GM12878 (cell line): ENCODE measurements at regions not wholly inside any gene's neighbourhood (a gene's known extent, or its start where the extent isn't known, plus 50 kb on each side); places are given as distances from the start of the nearest gene placed in this dataset.

Source experiments
- CBX3 ChIP-seq: fragments of 200-600 bp; sonication (generic); IDR thresholded peaks from 2 replicates; pipeline ENCODE4 v1.6.1; 2016; ENCODE audit warnings: low read depth, borderline replicate concordance
- CBX5 ChIP-seq: sonication (generic); IDR thresholded peaks from 2 replicates; pipeline ENCODE4 v1.6.1; 2016; ENCODE audit warnings: low read depth, moderate library complexity, mild to moderate bottlenecking, inconsistent platforms
- MYB ChIP-seq: fragments of 150-350 bp; IDR thresholded peaks from 2 replicates; pipeline ENCODE4 v1.6.1; 2014; ENCODE audit warnings: mild to moderate bottlenecking, low read depth, low read length, borderline replicate concordance
- TCF7 ChIP-seq: IDR thresholded peaks from 2 replicates; pipeline ENCODE4 v1.6.1; 2014; ENCODE audit warnings: antibody characterized with exemption, borderline replicate concordance
- TF ChIP-seq, protein P1 (sequence below): IDR thresholded peaks from 2 replicates; pipeline ENCODE4 v1.6.1; 2012; ENCODE audit warnings: improper control_type of control experiment, low read depth, low read length; ENCODE audit not compliant: insufficient replicate concordance
- TF ChIP-seq, protein P2 (sequence below): IDR thresholded peaks from 2 replicates; pipeline ENCODE4 v1.6.1; 2012; ENCODE audit warnings: mild to moderate bottlenecking, low read depth, low read length
- TF ChIP-seq, protein P3 (sequence below): fragments of 150-350 bp; IDR thresholded peaks from 2 replicates; pipeline ENCODE4 v1.6.1; 2016; ENCODE audit warnings: low read depth, low read length

DNA sequence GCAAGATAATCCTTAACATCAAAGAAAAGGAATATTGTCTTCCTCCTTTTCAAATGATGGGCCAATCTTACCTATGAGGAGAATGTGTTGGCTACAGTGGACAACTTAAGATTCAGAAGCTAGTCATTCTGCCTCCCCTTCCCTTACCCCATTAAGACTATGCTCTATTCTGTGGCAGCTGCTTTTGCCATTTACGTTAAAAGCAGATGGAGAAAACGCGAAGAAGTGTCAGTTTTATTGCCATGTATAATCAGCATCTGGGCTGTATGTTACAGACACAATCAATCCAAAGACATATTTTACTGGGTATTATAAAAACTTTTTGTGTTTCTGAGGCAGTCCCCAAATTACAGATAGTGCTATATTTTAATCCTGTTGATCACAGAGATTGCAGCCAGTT lies 196.1 kb upstream of the PACRGL start (continued):
- TF ChIP-seq, protein P1, sequence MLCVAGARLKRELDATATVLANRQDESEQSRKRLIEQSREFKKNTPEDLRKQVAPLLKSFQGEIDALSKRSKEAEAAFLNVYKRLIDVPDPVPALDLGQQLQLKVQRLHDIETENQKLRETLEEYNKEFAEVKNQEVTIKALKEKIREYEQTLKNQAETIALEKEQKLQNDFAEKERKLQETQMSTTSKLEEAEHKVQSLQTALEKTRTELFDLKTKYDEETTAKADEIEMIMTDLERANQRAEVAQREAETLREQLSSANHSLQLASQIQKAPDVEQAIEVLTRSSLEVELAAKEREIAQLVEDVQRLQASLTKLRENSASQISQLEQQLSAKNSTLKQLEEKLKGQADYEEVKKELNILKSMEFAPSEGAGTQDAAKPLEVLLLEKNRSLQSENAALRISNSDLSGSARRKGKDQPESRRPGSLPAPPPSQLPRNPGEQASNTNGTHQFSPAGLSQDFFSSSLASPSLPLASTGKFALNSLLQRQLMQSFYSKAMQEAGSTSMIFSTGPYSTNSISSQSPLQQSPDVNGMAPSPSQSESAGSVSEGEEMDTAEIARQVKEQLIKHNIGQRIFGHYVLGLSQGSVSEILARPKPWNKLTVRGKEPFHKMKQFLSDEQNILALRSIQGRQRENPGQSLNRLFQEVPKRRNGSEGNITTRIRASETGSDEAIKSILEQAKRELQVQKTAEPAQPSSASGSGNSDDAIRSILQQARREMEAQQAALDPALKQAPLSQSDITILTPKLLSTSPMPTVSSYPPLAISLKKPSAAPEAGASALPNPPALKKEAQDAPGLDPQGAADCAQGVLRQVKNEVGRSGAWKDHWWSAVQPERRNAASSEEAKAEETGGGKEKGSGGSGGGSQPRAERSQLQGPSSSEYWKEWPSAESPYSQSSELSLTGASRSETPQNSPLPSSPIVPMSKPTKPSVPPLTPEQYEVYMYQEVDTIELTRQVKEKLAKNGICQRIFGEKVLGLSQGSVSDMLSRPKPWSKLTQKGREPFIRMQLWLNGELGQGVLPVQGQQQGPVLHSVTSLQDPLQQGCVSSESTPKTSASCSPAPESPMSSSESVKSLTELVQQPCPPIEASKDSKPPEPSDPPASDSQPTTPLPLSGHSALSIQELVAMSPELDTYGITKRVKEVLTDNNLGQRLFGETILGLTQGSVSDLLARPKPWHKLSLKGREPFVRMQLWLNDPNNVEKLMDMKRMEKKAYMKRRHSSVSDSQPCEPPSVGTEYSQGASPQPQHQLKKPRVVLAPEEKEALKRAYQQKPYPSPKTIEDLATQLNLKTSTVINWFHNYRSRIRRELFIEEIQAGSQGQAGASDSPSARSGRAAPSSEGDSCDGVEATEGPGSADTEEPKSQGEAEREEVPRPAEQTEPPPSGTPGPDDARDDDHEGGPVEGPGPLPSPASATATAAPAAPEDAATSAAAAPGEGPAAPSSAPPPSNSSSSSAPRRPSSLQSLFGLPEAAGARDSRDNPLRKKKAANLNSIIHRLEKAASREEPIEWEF = no peak
- TF ChIP-seq CBX3 = no peak
- TF ChIP-seq MYB = no peak
- TF ChIP-seq, protein P2, sequence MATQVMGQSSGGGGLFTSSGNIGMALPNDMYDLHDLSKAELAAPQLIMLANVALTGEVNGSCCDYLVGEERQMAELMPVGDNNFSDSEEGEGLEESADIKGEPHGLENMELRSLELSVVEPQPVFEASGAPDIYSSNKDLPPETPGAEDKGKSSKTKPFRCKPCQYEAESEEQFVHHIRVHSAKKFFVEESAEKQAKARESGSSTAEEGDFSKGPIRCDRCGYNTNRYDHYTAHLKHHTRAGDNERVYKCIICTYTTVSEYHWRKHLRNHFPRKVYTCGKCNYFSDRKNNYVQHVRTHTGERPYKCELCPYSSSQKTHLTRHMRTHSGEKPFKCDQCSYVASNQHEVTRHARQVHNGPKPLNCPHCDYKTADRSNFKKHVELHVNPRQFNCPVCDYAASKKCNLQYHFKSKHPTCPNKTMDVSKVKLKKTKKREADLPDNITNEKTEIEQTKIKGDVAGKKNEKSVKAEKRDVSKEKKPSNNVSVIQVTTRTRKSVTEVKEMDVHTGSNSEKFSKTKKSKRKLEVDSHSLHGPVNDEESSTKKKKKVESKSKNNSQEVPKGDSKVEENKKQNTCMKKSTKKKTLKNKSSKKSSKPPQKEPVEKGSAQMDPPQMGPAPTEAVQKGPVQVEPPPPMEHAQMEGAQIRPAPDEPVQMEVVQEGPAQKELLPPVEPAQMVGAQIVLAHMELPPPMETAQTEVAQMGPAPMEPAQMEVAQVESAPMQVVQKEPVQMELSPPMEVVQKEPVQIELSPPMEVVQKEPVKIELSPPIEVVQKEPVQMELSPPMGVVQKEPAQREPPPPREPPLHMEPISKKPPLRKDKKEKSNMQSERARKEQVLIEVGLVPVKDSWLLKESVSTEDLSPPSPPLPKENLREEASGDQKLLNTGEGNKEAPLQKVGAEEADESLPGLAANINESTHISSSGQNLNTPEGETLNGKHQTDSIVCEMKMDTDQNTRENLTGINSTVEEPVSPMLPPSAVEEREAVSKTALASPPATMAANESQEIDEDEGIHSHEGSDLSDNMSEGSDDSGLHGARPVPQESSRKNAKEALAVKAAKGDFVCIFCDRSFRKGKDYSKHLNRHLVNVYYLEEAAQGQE = no peak
- TF ChIP-seq, protein P3, sequence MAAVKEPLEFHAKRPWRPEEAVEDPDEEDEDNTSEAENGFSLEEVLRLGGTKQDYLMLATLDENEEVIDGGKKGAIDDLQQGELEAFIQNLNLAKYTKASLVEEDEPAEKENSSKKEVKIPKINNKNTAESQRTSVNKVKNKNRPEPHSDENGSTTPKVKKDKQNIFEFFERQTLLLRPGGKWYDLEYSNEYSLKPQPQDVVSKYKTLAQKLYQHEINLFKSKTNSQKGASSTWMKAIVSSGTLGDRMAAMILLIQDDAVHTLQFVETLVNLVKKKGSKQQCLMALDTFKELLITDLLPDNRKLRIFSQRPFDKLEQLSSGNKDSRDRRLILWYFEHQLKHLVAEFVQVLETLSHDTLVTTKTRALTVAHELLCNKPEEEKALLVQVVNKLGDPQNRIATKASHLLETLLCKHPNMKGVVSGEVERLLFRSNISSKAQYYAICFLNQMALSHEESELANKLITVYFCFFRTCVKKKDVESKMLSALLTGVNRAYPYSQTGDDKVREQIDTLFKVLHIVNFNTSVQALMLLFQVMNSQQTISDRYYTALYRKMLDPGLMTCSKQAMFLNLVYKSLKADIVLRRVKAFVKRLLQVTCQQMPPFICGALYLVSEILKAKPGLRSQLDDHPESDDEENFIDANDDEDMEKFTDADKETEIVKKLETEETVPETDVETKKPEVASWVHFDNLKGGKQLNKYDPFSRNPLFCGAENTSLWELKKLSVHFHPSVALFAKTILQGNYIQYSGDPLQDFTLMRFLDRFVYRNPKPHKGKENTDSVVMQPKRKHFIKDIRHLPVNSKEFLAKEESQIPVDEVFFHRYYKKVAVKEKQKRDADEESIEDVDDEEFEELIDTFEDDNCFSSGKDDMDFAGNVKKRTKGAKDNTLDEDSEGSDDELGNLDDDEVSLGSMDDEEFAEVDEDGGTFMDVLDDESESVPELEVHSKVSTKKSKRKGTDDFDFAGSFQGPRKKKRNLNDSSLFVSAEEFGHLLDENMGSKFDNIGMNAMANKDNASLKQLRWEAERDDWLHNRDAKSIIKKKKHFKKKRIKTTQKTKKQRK = no peak
- no peak for TF ChIP-seq TCF7
- no peak for TF ChIP-seq CBX5
